ENCODE measurements at regions not wholly inside any gene's neighbourhood (a gene's known extent, or its start where the extent isn't known, plus 50 kb on each side); places are given as distances from the start of the nearest gene placed in this dataset.

- Histone ChIP-seq H3K4me3 (ENCODE audit: low read depth, low read length) (no peak overlapping the region), H3K27ac (ENCODE audit: low read depth, low read length) (no peak overlapping the region), H3K4me1 (ENCODE audit: control insufficient read depth, insufficient read depth, low read length, unreplicated experiment) (no peaks in the 10 kb centered on the region), H3K79me2 (ENCODE audit: control insufficient read depth, insufficient read depth, low read length, unreplicated experiment) (no peaks in the 10 kb centered on the region), H2AFZ (ENCODE audit: low read length, unreplicated experiment) (no peak overlapping the region), H3K27me3 (ENCODE audit: insufficient read depth, low read length) (no peaks in the 10 kb centered on the region), H3K36me3 (ENCODE audit: insufficient read depth, low read length) (no peaks in the 10 kb centered on the region)
Observed at GRCh38 chr6:48206091-48206490, 95.1 kb upstream of the PTCHD4 start.

GRCh38 chr6:48200869-48201390, 89.9 kb upstream of the PTCHD4 start:
- H3K36me3 ChIP-seq (ENCODE audit: insufficient read depth, low read length) = no peaks in the 10 kb centered on the region
- H3K27ac ChIP-seq (ENCODE audit: low read depth, low read length) = no peak overlapping the region
- H3K79me2 ChIP-seq (ENCODE audit: control insufficient read depth, insufficient read depth, low read length, unreplicated experiment) = no peaks in the 10 kb centered on the region
- no peaks in the 10 kb centered on the region for H3K4me1 ChIP-seq (ENCODE audit: control insufficient read depth, insufficient read depth, low read length, unreplicated experiment)
- no peak overlapping the region for H3K4me3 ChIP-seq (ENCODE audit: low read depth, low read length)
- no peak overlapping the region for H2AFZ ChIP-seq (ENCODE audit: low read length, unreplicated experiment)
- no peaks in the 10 kb centered on the region for H3K27me3 ChIP-seq (ENCODE audit: insufficient read depth, low read length)

- Histone ChIP-seq H2AFZ (ENCODE audit: low read length, unreplicated experiment) (no peak overlapping the region), H3K36me3 (ENCODE audit: insufficient read depth, low read length) (no peaks in the 10 kb centered on the region)
Observed at GRCh38 chr6:48199499-48199898, 88.5 kb upstream of the PTCHD4 start.

GRCh38 chr6:48197941-48198340, 86.9 kb upstream of the PTCHD4 start:
- Histone ChIP-seq H2AFZ (ENCODE audit: low read length, unreplicated experiment) (no peak overlapping the region), H3K4me1 (ENCODE audit: control insufficient read depth, insufficient read depth, low read length, unreplicated experiment) (no peaks in the 10 kb centered on the region), H3K79me2 (ENCODE audit: control insufficient read depth, insufficient read depth, low read length, unreplicated experiment) (no peaks in the 10 kb centered on the region), H3K27ac (ENCODE audit: low read depth, low read length) (no peak overlapping the region), H3K4me3 (ENCODE audit: low read depth, low read length) (no peak overlapping the region), H3K36me3 (ENCODE audit: insufficient read depth, low read length) (no peaks in the 10 kb centered on the region), H3K27me3 (ENCODE audit: insufficient read depth, low read length) (no peaks in the 10 kb centered on the region)

More at GRCh38 chr6:48199499-48199898, 88.5 kb upstream of the PTCHD4 start:
- H3K79me2 ChIP-seq (ENCODE audit: control insufficient read depth, insufficient read depth, low read length, unreplicated experiment) = no peaks in the 10 kb centered on the region
- H3K4me3 ChIP-seq (ENCODE audit: low read depth, low read length) = no peak overlapping the region
- no peak overlapping the region for H3K27ac ChIP-seq (ENCODE audit: low read depth, low read length)
- no peaks in the 10 kb centered on the region for H3K4me1 ChIP-seq (ENCODE audit: control insufficient read depth, insufficient read depth, low read length, unreplicated experiment)
- no peaks in the 10 kb centered on the region for H3K27me3 ChIP-seq (ENCODE audit: insufficient read depth, low read length)

GRCh38 chr6:48194596-48195295, 83.7 kb upstream of the PTCHD4 start:
- Histone ChIP-seq H2AFZ (ENCODE audit: low read length, unreplicated experiment) (no peak overlapping the region), H3K79me2 (ENCODE audit: control insufficient read depth, insufficient read depth, low read length, unreplicated experiment) (no peaks in the 10 kb centered on the region), H3K27ac (ENCODE audit: low read depth, low read length) (no peak overlapping the region), H3K36me3 (ENCODE audit: insufficient read depth, low read length) (no peaks in the 10 kb centered on the region), H3K27me3 (ENCODE audit: insufficient read depth, low read length) (no peaks in the 10 kb centered on the region), H3K4me1 (ENCODE audit: control insufficient read depth, insufficient read depth, low read length, unreplicated experiment) (no peaks in the 10 kb centered on the region), H3K4me3 (ENCODE audit: low read depth, low read length) (no peak overlapping the region)

- Histone ChIP-seq H2AFZ (ENCODE audit: low read length, unreplicated experiment) (no peak overlapping the region), H3K27me3 (ENCODE audit: insufficient read depth, low read length) (no peaks in the 10 kb centered on the region), H3K27ac (ENCODE audit: low read depth, low read length) (no peak overlapping the region), H3K36me3 (ENCODE audit: insufficient read depth, low read length) (no peaks in the 10 kb centered on the region), H3K4me1 (ENCODE audit: control insufficient read depth, insufficient read depth, low read length, unreplicated experiment) (peaks cover 12% of the 10 kb centered on the region), H3K79me2 (ENCODE audit: control insufficient read depth, insufficient read depth, low read length, unreplicated experiment) (no peaks in the 10 kb centered on the region), H3K4me3 (ENCODE audit: low read depth, low read length) (no peak overlapping the region)
Observed at GRCh38 chr6:48188158-48188557, 77.2 kb upstream of the PTCHD4 start.

GRCh38 chr6:48186746-48187145, 75.7 kb upstream of the PTCHD4 start:
- Histone ChIP-seq H3K4me1 (ENCODE audit: control insufficient read depth, insufficient read depth, low read length, unreplicated experiment) (peaks cover 17% of the 10 kb centered on the region), H3K27ac (ENCODE audit: low read depth, low read length) (no peak overlapping the region), H3K36me3 (ENCODE audit: insufficient read depth, low read length) (no peaks in the 10 kb centered on the region), H3K79me2 (ENCODE audit: control insufficient read depth, insufficient read depth, low read length, unreplicated experiment) (no peaks in the 10 kb centered on the region), H3K27me3 (ENCODE audit: insufficient read depth, low read length) (no peaks in the 10 kb centered on the region), H3K4me3 (ENCODE audit: low read depth, low read length) (no peak overlapping the region), H2AFZ (ENCODE audit: low read length, unreplicated experiment) (no peak overlapping the region)

GRCh38 chr6:48184648-48185047, 73.7 kb upstream of the PTCHD4 start:
- Histone ChIP-seq H3K4me3 (ENCODE audit: low read depth, low read length) (no peak overlapping the region), H2AFZ (ENCODE audit: low read length, unreplicated experiment) (no peak overlapping the region), H3K4me1 (ENCODE audit: control insufficient read depth, insufficient read depth, low read length, unreplicated experiment) (peaks cover 17% of the 10 kb centered on the region), H3K79me2 (ENCODE audit: control insufficient read depth, insufficient read depth, low read length, unreplicated experiment) (no peaks in the 10 kb centered on the region), H3K36me3 (ENCODE audit: insufficient read depth, low read length) (no peaks in the 10 kb centered on the region), H3K27me3 (ENCODE audit: insufficient read depth, low read length) (no peaks in the 10 kb centered on the region), H3K27ac (ENCODE audit: low read depth, low read length) (no peak overlapping the region)

- no peaks in the 10 kb centered on the region for H3K79me2 ChIP-seq (ENCODE audit: control insufficient read depth, insufficient read depth, low read length, unreplicated experiment)
- peak overlapping the region; percentile 61; the same call in 1 of the 2 replicates for H3K27ac ChIP-seq (ENCODE audit: low read depth, low read length)
- H3K4me1 ChIP-seq (ENCODE audit: control insufficient read depth, insufficient read depth, low read length, unreplicated experiment) = peaks cover 17% of the 10 kb centered on the region
- no peak overlapping the region for H3K4me3 ChIP-seq (ENCODE audit: low read depth, low read length)
- no peaks in the 10 kb centered on the region for H3K36me3 ChIP-seq (ENCODE audit: insufficient read depth, low read length)
- H2AFZ ChIP-seq (ENCODE audit: low read length, unreplicated experiment) = peak overlapping the region; percentile 61
- H3K27me3 ChIP-seq (ENCODE audit: insufficient read depth, low read length) = no peaks in the 10 kb centered on the region
Observed at GRCh38 chr6:48183811-48184605, 73.0 kb upstream of the PTCHD4 start.

GRCh38 chr6:48183178-48183577, 72.2 kb upstream of the PTCHD4 start:
- Histone ChIP-seq H3K36me3 (ENCODE audit: insufficient read depth, low read length) (no peaks in the 10 kb centered on the region), H3K27ac (ENCODE audit: low read depth, low read length) (peak overlapping the region; percentile 61), H3K4me3 (ENCODE audit: low read depth, low read length) (no peak overlapping the region), H3K27me3 (ENCODE audit: insufficient read depth, low read length) (no peaks in the 10 kb centered on the region), H2AFZ (ENCODE audit: low read length, unreplicated experiment) (peak overlapping the region; percentile 60), H3K79me2 (ENCODE audit: control insufficient read depth, insufficient read depth, low read length, unreplicated experiment) (no peaks in the 10 kb centered on the region), H3K4me1 (ENCODE audit: control insufficient read depth, insufficient read depth, low read length, unreplicated experiment) (peaks cover 17% of the 10 kb centered on the region)

- Histone ChIP-seq H3K27ac (ENCODE audit: low read depth, low read length) (no peak overlapping the region), H3K4me1 (ENCODE audit: control insufficient read depth, insufficient read depth, low read length, unreplicated experiment) (peaks cover 24% of the 10 kb centered on the region), H3K4me3 (ENCODE audit: low read depth, low read length) (no peak overlapping the region), H3K27me3 (ENCODE audit: insufficient read depth, low read length) (no peaks in the 10 kb centered on the region), H3K36me3 (ENCODE audit: insufficient read depth, low read length) (no peaks in the 10 kb centered on the region), H2AFZ (ENCODE audit: low read length, unreplicated experiment) (no peak overlapping the region), H3K79me2 (ENCODE audit: control insufficient read depth, insufficient read depth, low read length, unreplicated experiment) (no peaks in the 10 kb centered on the region)
Observed at GRCh38 chr6:48178700-48179099, 67.7 kb upstream of the PTCHD4 start.

Data from ACC112 (cell line).